ENCODE measurements at regions not wholly inside any gene's neighbourhood (a gene's known extent, or its start where the extent isn't known, plus 50 kb on each side); places are given as distances from the start of the nearest gene placed in this dataset.

DNA sequence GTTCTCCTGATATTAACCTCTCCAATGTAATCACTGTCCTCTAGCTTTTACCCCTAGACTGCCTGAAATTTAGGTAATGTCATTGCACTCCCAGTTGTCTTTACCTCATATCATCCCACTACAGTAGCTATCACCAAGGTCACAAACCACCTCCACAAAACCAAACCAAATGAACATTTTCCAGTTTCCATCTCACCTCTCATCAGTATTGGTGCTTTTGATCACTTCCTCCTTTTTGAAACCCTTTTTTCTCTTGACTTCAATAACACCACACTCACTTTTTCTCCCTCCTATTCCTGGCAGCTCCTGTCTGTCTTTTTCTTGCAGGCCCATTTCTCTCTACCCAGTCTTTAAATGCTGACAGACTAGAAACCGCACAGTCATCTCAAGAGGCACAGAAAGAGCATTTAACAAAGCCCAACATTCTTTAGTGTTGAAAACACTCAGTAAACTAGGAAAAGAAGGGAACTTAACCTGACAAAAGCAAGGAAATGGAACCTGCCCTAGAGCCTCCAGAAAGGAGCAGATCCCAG is 95.9 kb upstream of the SIX2 start:
- TF ChIP-seq, protein P1, sequence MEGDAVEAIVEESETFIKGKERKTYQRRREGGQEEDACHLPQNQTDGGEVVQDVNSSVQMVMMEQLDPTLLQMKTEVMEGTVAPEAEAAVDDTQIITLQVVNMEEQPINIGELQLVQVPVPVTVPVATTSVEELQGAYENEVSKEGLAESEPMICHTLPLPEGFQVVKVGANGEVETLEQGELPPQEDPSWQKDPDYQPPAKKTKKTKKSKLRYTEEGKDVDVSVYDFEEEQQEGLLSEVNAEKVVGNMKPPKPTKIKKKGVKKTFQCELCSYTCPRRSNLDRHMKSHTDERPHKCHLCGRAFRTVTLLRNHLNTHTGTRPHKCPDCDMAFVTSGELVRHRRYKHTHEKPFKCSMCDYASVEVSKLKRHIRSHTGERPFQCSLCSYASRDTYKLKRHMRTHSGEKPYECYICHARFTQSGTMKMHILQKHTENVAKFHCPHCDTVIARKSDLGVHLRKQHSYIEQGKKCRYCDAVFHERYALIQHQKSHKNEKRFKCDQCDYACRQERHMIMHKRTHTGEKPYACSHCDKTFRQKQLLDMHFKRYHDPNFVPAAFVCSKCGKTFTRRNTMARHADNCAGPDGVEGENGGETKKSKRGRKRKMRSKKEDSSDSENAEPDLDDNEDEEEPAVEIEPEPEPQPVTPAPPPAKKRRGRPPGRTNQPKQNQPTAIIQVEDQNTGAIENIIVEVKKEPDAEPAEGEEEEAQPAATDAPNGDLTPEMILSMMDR (IDR thresholded peaks at IDR 0.05) = no peak
- no peak for TF ChIP-seq POLR2A (IDR thresholded peaks at IDR 0.05)
